ENCODE measurements at regions not wholly inside any gene's neighbourhood (a gene's known extent, or its start where the extent isn't known, plus 50 kb on each side); places are given as distances from the start of the nearest gene placed in this dataset.

GRCh38 chr4:42326524-42326923 is 70.8 kb upstream of the SHISA3 start:
- no peak for DNase-seq (ENCODE audit: low spot score)
- H3K9me2 ChIP-seq (replicated peaks; ENCODE audit: insufficient read depth) = no peaks in the 10 kb centered on the region
- WGBS (ENCODE audit: low lambda C conversion rate, missing lambda C conversion rate) = 100% methylated on average over 1 of the region's 2 CpGs
- H3K9me3 ChIP-seq (ENCODE audit: low read depth) = no peaks in the 10 kb centered on the region
- no peaks in the 10 kb centered on the region for H4K20me1 ChIP-seq (ENCODE audit: insufficient read depth, poor library complexity, severe bottlenecking)
- H3K4me3 ChIP-seq = no peak overlapping the region
- no peak overlapping the region for H3K4me2 ChIP-seq
- H2AFZ ChIP-seq = no peak overlapping the region
- no peaks in the 10 kb centered on the region for H3K27me3 ChIP-seq
- no peaks in the 10 kb centered on the region for H3K36me3 ChIP-seq (replicated peaks; ENCODE audit: insufficient read depth, low read depth)
- no peak overlapping the region for H3K27ac ChIP-seq
- H3K4me1 ChIP-seq (ENCODE audit: insufficient read depth) = no peaks in the 10 kb centered on the region
- TF ChIP-seq CTCF (IDR thresholded peaks at IDR 0.05; ENCODE audit: poor library complexity) (no peak), EZH2 (IDR thresholded peaks at IDR 0.05; ENCODE audit: borderline replicate concordance) (no peak), EZH2phosphoT487 (IDR thresholded peaks at IDR 0.05; ENCODE audit: low read depth, severe bottlenecking, unreplicated experiment) (no peak)
- H3K79me2 ChIP-seq = no peaks in the 10 kb centered on the region

- Histone ChIP-seq H3K4me3 (no peak overlapping the region), H3K27ac (no peak overlapping the region), H3K79me2 (no peaks in the 10 kb centered on the region), H3K9me3 (ENCODE audit: low read depth) (no peaks in the 10 kb centered on the region), H3K4me1 (ENCODE audit: insufficient read depth) (no peaks in the 10 kb centered on the region), H3K4me2 (no peak overlapping the region), H2AFZ (no peak overlapping the region), H3K9me2 (replicated peaks; ENCODE audit: insufficient read depth) (no peaks in the 10 kb centered on the region), H3K27me3 (no peaks in the 10 kb centered on the region), H4K20me1 (ENCODE audit: insufficient read depth, poor library complexity, severe bottlenecking) (no peaks in the 10 kb centered on the region), H3K36me3 (replicated peaks; ENCODE audit: insufficient read depth, low read depth) (no peaks in the 10 kb centered on the region)
- 66% methylated on average over 4 of the region's 4 CpGs for WGBS (ENCODE audit: low lambda C conversion rate, missing lambda C conversion rate)
- DNase-seq (ENCODE audit: low spot score) = no peak
- no peak for TF ChIP-seq EZH2phosphoT487 (IDR thresholded peaks at IDR 0.05; ENCODE audit: low read depth, severe bottlenecking, unreplicated experiment)
- no peak for TF ChIP-seq CTCF (IDR thresholded peaks at IDR 0.05; ENCODE audit: poor library complexity)
Measured at GRCh38 chr4:42327323-42327722, 70.0 kb upstream of the SHISA3 start.

- H3K27me3 ChIP-seq = no peaks in the 10 kb centered on the region
- H3K4me3 ChIP-seq = no peak overlapping the region
- 92% methylated on average over 2 of the region's 2 CpGs for WGBS (ENCODE audit: low lambda C conversion rate, missing lambda C conversion rate)
- TF ChIP-seq EZH2phosphoT487 (IDR thresholded peaks at IDR 0.05; ENCODE audit: low read depth, severe bottlenecking, unreplicated experiment) (no peak), CTCF (IDR thresholded peaks at IDR 0.05; ENCODE audit: poor library complexity) (no peak), EZH2 (IDR thresholded peaks at IDR 0.05; ENCODE audit: borderline replicate concordance) (no peak)
- no peak overlapping the region for H3K4me2 ChIP-seq
- no peaks in the 10 kb centered on the region for H3K36me3 ChIP-seq (replicated peaks; ENCODE audit: insufficient read depth, low read depth)
- no peak for DNase-seq (ENCODE audit: low spot score)
- H4K20me1 ChIP-seq (ENCODE audit: insufficient read depth, poor library complexity, severe bottlenecking) = no peaks in the 10 kb centered on the region
- H3K9me3 ChIP-seq (ENCODE audit: low read depth) = no peaks in the 10 kb centered on the region
- no peaks in the 10 kb centered on the region for H3K9me2 ChIP-seq (replicated peaks; ENCODE audit: insufficient read depth)
- H3K27ac ChIP-seq = no peak overlapping the region
- no peaks in the 10 kb centered on the region for H3K4me1 ChIP-seq (ENCODE audit: insufficient read depth)
- H2AFZ ChIP-seq = no peak overlapping the region
- no peaks in the 10 kb centered on the region for H3K79me2 ChIP-seq
Measured at GRCh38 chr4:42328978-42329377, 68.3 kb upstream of the SHISA3 start.

GRCh38 chr4:42329421-42329820 is 67.9 kb upstream of the SHISA3 start:
- Histone ChIP-seq H3K27ac (no peak overlapping the region), H3K36me3 (replicated peaks; ENCODE audit: insufficient read depth, low read depth) (no peaks in the 10 kb centered on the region), H3K4me1 (ENCODE audit: insufficient read depth) (no peaks in the 10 kb centered on the region), H3K4me2 (no peak overlapping the region), H3K4me3 (no peak overlapping the region), H3K79me2 (no peaks in the 10 kb centered on the region), H2AFZ (no peak overlapping the region), H4K20me1 (ENCODE audit: insufficient read depth, poor library complexity, severe bottlenecking) (no peaks in the 10 kb centered on the region), H3K27me3 (no peaks in the 10 kb centered on the region), H3K9me3 (ENCODE audit: low read depth) (no peaks in the 10 kb centered on the region), H3K9me2 (replicated peaks; ENCODE audit: insufficient read depth) (no peaks in the 10 kb centered on the region)
- no peak for DNase-seq (ENCODE audit: low spot score)
- WGBS (ENCODE audit: low lambda C conversion rate, missing lambda C conversion rate) = 43% methylated on average over 3 of the region's 3 CpGs
- no peak for TF ChIP-seq EZH2 (IDR thresholded peaks at IDR 0.05; ENCODE audit: borderline replicate concordance)
- TF ChIP-seq EZH2phosphoT487 (IDR thresholded peaks at IDR 0.05; ENCODE audit: low read depth, severe bottlenecking, unreplicated experiment) = no peak
- TF ChIP-seq CTCF (IDR thresholded peaks at IDR 0.05; ENCODE audit: poor library complexity) = no peak
